GM19023 (cell line): ENCODE measurements at regions not wholly inside any gene's neighbourhood (a gene's known extent, or its start where the extent isn't known, plus 50 kb on each side); places are given as distances from the start of the nearest gene placed in this dataset.

ENCODE experiments used
- ATAC-seq: cut with Tn5 transposase; IDR thresholded peaks from one replicate; pipeline ENCODE4 v1.9.1; 2021; ENCODE audit warnings: mild to moderate bottlenecking, moderate library complexity; ENCODE audit not compliant: unreplicated experiment

GRCh38 chr7:68671671-68672070 lies 926.6 kb upstream of the AUTS2 start:
- no peak for ATAC-seq

GRCh38 chr7:68674826-68675225 lies 923.4 kb upstream of the AUTS2 start:
- ATAC-seq: no peak

GRCh38 chr7:68676813-68677535 lies 921.3 kb upstream of the AUTS2 start:
- no peak for ATAC-seq

GRCh38 chr7:68678196-68678595 lies 920.1 kb upstream of the AUTS2 start:
- ATAC-seq: no peak

- ATAC-seq: no peak
Observed at GRCh38 chr7:68679459-68680234, 918.6 kb upstream of the AUTS2 start.

- ATAC-seq: no peak
Observed at GRCh38 chr7:68680235-68680872, 917.9 kb upstream of the AUTS2 start.

- ATAC-seq: no peak
Observed at GRCh38 chr7:68682910-68683309, 915.4 kb upstream of the AUTS2 start.

- no peak for ATAC-seq
Observed at GRCh38 chr7:68684246-68684839, 913.9 kb upstream of the AUTS2 start.

- no peak for ATAC-seq
Observed at GRCh38 chr7:68684996-68685395, 913.3 kb upstream of the AUTS2 start.

GRCh38 chr7:68688416-68689086 lies 909.7 kb upstream of the AUTS2 start:
- no peak for ATAC-seq

GRCh38 chr7:68689087-68689433 lies 909.2 kb upstream of the AUTS2 start:
- no peak for ATAC-seq

GRCh38 chr7:68691261-68692216 lies 906.7 kb upstream of the AUTS2 start:
- no peak for ATAC-seq

- ATAC-seq: no peak
Observed at GRCh38 chr7:68692511-68692910, 905.8 kb upstream of the AUTS2 start.

- no peak for ATAC-seq
Observed at GRCh38 chr7:68694656-68695055, 903.6 kb upstream of the AUTS2 start.

- no peak for ATAC-seq
Observed at GRCh38 chr7:68697796-68698280, 900.4 kb upstream of the AUTS2 start.

GRCh38 chr7:68699090-68699711 lies 899.1 kb upstream of the AUTS2 start:
- ATAC-seq: no peak

- no peak for ATAC-seq
Observed at GRCh38 chr7:68700414-68700813, 897.9 kb upstream of the AUTS2 start.

- ATAC-seq: no peak
Observed at GRCh38 chr7:68706291-68706690, 892.0 kb upstream of the AUTS2 start.

GRCh38 chr7:68707159-68707558 lies 891.1 kb upstream of the AUTS2 start:
- no peak for ATAC-seq
